GM18873 (cell line): ENCODE measurements at regions not wholly inside any gene's neighbourhood (a gene's known extent, or its start where the extent isn't known, plus 50 kb on each side); places are given as distances from the start of the nearest gene placed in this dataset.

Experiments
- ATAC-seq: cut with Tn5 transposase; IDR thresholded peaks from one replicate; pipeline ENCODE4 v1.9.1; 2021; ENCODE audit warnings: mild to moderate bottlenecking, moderate library complexity, moderate number of reproducible peaks; ENCODE audit not compliant: unreplicated experiment, low FRiP score

DNA sequence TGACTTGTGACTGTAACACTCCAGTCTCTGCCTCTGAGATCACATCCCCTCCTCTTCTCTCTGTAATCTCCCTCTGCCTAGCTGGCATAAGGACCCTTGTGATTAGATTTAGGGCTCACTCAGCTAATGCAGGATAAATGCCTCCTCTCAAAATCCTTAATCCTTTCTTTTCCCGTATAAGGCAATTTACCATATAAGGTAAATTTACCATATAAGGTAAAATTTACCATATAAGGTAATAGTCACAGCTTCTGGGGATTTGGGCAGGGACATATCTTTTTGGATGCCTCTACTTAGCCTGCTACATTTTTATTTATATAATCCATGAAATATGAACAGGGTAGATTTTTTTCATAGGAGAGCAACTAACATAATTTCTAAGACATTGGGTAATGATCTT, 318.0 kb upstream of the PUM3 start:
- ATAC-seq, result no peak

DNA sequence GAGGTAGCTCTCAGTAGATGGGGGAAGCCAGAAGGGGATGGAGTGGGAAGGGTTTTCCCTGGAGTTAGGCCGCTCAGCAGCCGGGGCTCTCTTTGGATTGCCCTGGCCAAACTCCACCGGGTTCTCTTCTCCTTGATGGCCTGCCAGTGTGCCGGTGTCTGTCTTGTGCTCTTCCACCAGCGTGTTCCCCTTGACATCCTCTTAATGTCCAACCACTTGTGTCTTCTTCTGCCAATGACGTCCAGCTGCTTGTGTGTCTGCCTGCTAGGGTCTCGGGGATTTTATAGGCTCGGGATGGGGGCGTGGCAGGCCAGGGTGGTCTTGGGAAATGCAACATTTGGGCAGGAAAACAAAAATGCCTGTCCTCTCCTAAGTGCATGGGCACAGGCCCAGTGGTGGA, 313.1 kb upstream of the PUM3 start:
- ATAC-seq, result no peak

- ATAC-seq, result no peak
These were observed 308.0 kb upstream of the PUM3 start for GRCh38 chr9:3151672-3152576.

- ATAC-seq, result no peak
These were observed 306.2 kb upstream of the PUM3 start for GRCh38 chr9:3150074-3150473.

DNA sequence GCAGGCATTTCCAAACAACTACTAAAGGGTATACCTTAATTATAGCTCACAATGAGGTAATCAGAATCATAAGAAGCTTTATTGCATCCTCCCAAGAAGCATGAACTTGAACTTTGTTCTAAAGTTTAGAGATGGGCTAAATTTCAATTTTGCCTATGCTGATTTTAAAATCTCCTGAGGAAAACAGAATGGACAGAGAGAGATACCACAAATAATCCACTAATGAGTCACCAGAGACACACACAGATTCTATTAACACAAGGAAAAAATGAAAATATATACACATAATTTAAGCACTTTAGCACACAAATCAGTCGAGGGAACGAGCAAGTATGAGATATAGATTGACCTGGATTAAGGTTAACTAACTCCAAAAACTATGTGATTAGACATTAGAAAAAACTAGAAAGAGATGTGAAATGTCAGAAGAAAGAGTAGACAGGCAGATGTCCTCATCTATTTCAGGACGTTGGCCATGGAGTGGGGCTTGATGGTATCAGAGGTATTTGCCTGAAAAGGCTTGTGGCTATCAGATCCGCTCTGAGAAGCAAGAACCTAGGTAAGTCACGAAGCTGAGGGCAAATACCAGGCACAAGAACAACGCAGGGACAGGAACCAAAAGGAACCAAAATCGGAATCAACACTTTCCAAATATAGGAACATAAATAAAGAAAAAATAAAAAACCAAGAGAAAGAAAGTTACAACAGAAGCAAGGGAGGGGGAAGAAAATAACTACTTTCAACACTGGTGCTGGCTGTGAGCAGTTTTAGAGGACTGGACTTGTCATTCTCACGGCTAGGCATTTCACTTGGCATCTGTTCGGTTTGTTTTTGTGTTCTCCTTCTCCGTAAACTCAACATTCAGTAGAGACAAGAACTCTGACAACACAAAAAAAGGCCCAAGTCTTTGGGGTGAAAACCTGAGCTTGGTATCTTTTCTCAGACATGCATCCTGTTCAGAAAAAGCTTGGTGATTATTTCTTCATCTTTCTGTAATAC, 294.6 kb upstream of the PUM3 start:
- no peak for ATAC-seq

DNA sequence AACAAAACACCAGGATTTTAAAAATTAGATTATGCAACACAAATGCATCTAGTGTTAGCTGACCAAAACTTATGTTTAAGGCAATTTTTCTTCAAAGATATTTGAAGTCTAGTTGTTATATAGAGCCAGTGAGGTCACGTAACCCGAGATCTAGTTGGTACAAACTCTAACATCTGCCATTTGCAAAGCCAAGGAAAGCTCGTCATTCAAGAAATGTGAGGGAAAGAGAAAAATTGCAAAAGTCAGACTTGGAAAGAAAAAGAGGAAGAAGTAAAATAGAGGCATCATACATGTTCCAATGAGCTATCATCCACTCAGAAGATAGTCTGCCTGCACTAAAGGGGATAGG, 293.4 kb upstream of the PUM3 start:
- no peak for ATAC-seq

- no peak for ATAC-seq
These were observed 292.9 kb upstream of the PUM3 start for GRCh38 chr9:3136686-3137346.

- ATAC-seq, result no peak
These were observed 292.3 kb upstream of the PUM3 start for GRCh38 chr9:3136230-3136629.

DNA sequence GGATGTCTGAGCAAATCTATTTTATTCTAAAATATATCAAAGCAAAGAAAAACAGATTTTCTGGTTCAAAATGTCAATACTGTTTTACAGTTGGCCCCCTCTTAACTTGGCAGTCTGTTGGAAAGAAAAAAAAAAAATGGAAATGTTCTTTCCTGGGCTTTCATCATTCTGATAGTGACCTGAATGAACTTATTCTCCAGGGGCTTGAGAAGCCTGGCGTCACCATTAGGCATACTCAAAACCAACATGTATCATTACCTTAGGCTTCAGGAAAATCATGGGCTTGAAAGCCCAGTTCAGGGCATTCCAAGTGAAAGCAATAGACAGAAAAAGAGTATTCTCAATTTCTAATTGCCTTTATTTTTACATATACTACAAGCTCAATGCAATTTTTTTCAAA, 283.7 kb upstream of the PUM3 start:
- no peak for ATAC-seq

DNA sequence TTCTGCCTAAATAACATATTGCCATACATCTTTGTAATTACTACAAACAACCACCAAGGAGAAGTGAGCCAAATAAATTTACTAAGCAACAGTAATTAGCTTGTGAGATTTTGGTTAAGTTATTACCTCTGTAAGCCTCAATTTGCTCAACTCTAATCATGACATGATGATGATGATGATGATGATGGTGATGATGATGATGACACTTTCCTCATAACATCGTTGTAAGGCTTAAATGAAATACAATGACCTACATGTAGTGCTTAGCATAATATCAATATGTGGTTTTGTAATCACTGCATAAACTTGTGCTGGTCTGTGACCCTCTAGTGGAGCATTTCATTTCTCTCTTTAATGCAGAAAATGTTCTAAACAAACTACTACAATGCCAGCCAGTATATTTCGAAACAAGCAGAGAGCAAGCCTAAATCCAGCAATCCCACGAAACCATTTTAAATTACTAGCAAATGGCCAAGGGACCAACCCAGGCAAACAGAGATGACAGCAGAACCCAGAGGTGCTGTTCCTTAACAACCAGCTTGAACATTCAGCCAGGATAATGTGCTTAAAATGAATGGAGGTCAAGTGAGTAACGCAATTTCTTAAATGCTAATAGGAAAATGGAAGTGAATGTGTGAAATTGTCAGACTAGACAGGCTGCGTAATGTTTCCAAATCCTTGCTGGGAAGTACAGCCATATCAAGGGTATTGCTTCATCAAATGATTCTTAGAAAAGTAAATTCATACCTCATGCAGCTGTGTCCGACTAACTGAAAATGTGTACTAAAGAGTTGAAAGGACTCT, 281.9 kb upstream of the PUM3 start:
- no peak for ATAC-seq

- no peak for ATAC-seq
These were observed 280.1 kb upstream of the PUM3 start for GRCh38 chr9:3124001-3124400.

GRCh38 chr9:3118081-3118480, 274.2 kb upstream of the PUM3 start:
- no peak for ATAC-seq

- no peak for ATAC-seq
These were observed 255.8 kb upstream of the PUM3 start for GRCh38 chr9:3099646-3100045.

DNA sequence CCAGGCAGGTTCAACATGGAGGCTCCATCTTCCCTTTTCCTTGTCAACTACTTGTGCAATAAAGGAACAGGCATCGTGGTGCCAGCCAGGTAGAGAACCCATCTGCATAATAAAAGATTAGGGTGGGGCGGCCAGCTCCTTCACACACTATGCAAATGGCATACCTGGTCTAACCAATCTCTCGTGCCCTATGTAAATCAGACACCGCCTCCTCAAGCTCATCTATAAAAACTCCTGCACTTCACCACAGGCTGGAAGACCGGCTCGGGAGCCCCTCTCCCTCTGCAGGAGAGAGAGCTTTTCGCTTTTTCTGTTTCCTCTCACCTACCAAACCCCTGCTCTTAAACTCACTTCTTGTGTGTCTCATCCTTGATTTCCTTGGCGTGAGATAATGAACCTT, 244.3 kb upstream of the PUM3 start:
- no peak for ATAC-seq

DNA sequence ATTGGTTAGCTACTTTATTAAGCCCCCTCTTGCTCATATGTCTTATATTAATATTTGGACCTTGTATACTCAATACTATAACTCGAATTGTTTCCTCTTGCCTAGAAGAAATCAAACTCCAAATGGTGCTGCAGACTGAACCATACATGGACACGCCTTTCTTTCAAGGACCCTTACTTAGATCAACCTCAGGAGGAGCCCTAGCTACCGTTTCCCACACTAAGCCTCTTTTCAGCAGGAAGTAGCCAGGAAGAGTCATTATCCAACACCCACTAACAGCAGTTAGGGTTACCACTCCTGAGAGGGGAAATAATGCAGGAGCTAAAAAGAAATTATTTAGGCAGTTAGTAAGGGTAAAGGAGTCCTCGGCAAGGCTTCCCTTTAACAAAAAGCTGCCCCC, 243.8 kb upstream of the PUM3 start:
- ATAC-seq, result no peak

- no peak for ATAC-seq
These were observed 237.1 kb upstream of the PUM3 start for GRCh38 chr9:3080951-3081350.

DNA sequence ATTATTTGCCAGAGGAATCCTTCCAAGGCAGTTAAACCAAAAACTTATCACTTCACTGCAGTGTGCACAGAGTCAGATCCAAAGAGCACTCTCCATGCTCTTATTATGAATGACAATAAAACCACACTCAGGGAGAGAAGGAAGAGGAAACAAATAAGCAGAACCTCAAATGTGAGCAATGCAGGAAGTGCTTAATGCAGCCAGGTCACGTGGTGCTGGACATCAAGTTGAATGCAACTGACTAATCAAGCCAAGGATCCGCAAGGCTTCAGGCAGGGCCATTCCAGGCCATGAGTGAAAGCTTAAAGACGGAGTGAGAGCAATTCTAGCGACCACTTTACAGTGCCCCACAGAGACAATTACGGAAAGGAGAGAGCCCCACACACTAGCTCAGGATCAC, 230.4 kb upstream of the PUM3 start:
- no peak for ATAC-seq

GRCh38 chr9:3066591-3066990, 222.7 kb upstream of the PUM3 start:
- ATAC-seq, result no peak

DNA sequence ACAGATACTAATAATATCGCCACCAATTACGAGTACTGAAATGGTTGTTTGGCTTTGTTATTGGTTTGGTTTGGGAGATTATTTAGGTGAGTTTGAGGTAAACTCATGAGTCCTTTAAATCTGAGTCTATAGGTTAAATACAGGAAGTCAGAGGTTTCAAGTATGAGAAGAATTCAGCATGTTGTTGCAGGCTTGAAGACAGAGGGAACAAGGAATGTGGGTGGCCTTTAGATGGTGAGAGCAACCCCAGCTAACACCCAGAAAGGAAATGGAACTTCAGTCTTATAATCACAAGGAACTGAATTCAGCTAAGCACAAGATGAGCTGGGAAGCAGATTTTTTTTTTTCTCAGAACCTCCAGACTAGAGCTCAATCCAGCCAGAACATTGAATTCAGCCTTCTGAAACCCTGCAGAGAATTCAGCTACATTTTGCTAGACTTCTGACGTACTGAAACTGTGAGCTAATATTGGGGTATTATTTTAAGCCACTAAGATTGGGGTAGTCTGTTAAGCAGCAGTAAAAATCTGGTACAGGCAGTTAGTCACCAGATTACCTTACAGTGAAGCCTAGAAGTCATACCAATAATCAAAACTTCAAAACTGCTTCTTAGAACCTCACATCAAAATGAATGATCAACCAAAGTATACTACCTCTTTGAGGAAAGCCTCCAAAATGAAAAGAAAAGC, 216.0 kb upstream of the PUM3 start:
- no peak for ATAC-seq

GRCh38 chr9:3058409-3058808, 214.5 kb upstream of the PUM3 start:
- ATAC-seq, result no peak
